ENCODE measurements at regions not wholly inside any gene's neighbourhood (a gene's known extent, or its start where the extent isn't known, plus 50 kb on each side); places are given as distances from the start of the nearest gene placed in this dataset.
"Not testable (repeated sequence)": the region's sequence is repeated elsewhere in the genome, so short reads cannot be mapped to it uniquely, and the experiment has no call there.

GRCh38 chr6:48388044-48388443, 277.0 kb upstream of the PTCHD4 start:
- Mint-ChIP-seq H3K27ac (no peak overlapping the region), H3K4me3 (no peak overlapping the region), H3K4me1 (no peaks in the 10 kb centered on the region), H3K9me3 (peaks cover 4% of the 10 kb centered on the region), H3K27me3 (no peaks in the 10 kb centered on the region), H3K36me3 (ENCODE audit: low read depth) (no peaks in the 10 kb centered on the region)
- ChIA-PET CTCF (no interaction called here), POLR2A (no interaction called here)
- DNase-seq = no peak

DNA sequence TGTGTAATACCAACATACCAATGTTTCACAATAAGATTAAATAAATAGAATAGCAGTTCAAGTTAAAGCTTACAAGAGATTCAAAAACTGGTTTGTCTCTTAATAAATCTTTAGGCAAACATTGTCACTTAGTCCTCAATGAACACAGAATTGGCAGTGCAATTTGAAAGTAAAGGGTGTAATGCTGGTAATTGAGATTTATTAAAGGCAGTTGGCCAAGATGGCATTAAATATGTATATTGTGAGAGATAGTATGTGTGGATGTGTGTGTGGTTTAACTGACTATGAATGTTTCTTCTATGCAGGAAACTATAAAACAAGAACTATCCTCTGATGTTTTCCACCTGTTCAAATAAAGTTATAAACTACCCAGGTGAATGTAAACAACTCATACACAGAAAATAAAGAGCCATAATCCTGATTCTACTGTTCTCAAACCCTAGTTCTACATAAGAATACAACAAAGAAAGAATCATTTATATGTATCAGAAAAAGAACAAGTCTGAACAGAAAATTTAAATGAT, 267.9 kb upstream of the PTCHD4 start:
- H3K9me3 Mint-ChIP-seq = peaks cover 8% of the 10 kb centered on the region
- H3K36me3 Mint-ChIP-seq (ENCODE audit: low read depth) = no peaks in the 10 kb centered on the region
- CTCF ChIA-PET = no interaction called here
- no peak overlapping the region for H3K27ac Mint-ChIP-seq
- H3K4me1 Mint-ChIP-seq = no peaks in the 10 kb centered on the region
- no peaks in the 10 kb centered on the region for H3K27me3 Mint-ChIP-seq
- POLR2A ChIA-PET = no interaction called here
- no peak overlapping the region for H3K4me3 Mint-ChIP-seq
- DNase-seq = no peak

DNA sequence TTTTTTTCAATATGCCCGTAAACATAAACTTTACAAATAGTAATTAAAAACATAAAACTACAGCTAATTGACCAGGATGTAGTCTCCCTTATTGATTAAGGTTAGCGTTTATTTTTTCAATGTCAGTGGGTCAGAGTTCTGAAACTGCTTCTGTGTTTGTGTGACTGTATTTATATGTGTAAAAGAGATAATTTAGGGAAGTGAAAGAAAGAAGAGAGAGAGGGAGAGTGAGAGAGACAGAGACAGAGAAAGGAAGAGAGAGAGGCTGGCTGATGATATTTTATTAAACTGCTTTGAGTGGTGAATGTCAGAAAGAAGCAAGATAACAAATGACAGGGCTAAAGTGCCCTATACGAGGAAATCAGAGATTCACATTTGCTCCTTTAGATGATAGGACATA, 266.1 kb upstream of the PTCHD4 start:
- no peak overlapping the region for H3K4me3 Mint-ChIP-seq
- no peak for DNase-seq
- no peaks in the 10 kb centered on the region for H3K4me1 Mint-ChIP-seq
- no peaks in the 10 kb centered on the region for H3K27me3 Mint-ChIP-seq
- H3K36me3 Mint-ChIP-seq (ENCODE audit: low read depth) = no peaks in the 10 kb centered on the region
- H3K9me3 Mint-ChIP-seq = peaks cover 8% of the 10 kb centered on the region
- POLR2A ChIA-PET = no interaction called here
- H3K27ac Mint-ChIP-seq = no peak overlapping the region
- CTCF ChIA-PET = no interaction called here

DNA sequence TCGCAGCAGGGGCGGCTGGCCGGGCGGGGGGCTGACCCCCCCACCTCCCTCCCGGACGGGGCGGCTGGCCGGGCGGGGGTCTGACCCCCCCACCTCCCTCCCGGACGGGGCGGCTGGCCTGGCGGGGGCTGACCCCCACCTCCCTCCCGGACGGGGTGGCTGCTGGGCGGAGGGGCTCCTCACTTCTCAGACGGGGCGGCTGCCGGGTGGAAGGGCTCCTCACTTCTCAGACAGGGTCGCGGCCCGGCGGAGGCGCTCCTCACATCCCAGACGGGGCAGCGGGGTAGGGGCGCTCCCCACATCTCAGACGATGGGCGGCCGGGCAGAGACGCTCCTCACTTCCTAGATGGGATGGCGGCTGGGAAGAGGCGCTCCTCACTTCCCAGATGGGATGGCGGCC, 260.2 kb upstream of the PTCHD4 start:
- POLR2A ChIA-PET; DNase-seq; H3K27me3 Mint-ChIP-seq; H3K4me3 Mint-ChIP-seq; H3K4me1 Mint-ChIP-seq; H3K27ac Mint-ChIP-seq; H3K36me3 Mint-ChIP-seq (ENCODE audit: low read depth); H3K9me3 Mint-ChIP-seq; CTCF ChIA-PET: not testable (repeated sequence)

DNA sequence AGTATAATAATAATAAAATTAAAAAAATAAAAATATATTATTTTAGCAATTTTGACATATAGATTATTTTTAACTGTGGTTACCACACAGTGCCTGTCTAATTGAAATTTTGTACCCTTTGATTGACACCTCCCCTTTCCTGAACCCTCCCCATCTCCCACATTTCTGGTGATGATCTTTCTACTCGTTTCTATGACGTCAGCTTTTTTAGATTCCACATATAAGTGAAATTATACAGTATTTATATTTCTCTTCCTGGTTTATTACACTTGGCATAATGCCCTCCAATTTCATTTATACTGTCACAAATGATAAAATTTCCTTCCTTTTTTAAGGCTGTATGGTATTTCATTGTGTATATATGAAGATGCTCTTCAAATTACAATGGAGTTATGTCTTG, 258.1 kb upstream of the PTCHD4 start:
- Mint-ChIP-seq H3K36me3 (ENCODE audit: low read depth) (no peaks in the 10 kb centered on the region), H3K9me3 (peaks cover 4% of the 10 kb centered on the region), H3K27ac (no peak overlapping the region), H3K4me3 (no peak overlapping the region), H3K27me3 (no peaks in the 10 kb centered on the region), H3K4me1 (no peaks in the 10 kb centered on the region)
- ChIA-PET POLR2A (no interaction called here), CTCF (no interaction called here)
- no peak for DNase-seq

GRCh38 chr6:48325701-48326100, 214.7 kb upstream of the PTCHD4 start:
- Mint-ChIP-seq H3K27ac (no peak overlapping the region), H3K4me3 (no peak overlapping the region), H3K27me3 (no peaks in the 10 kb centered on the region), H3K36me3 (ENCODE audit: low read depth) (no peaks in the 10 kb centered on the region), H3K4me1 (no peaks in the 10 kb centered on the region), H3K9me3 (peaks cover 2% of the 10 kb centered on the region)
- DNase-seq = no peak
- CTCF ChIA-PET = no interaction called here
- POLR2A ChIA-PET = no interaction called here

DNA sequence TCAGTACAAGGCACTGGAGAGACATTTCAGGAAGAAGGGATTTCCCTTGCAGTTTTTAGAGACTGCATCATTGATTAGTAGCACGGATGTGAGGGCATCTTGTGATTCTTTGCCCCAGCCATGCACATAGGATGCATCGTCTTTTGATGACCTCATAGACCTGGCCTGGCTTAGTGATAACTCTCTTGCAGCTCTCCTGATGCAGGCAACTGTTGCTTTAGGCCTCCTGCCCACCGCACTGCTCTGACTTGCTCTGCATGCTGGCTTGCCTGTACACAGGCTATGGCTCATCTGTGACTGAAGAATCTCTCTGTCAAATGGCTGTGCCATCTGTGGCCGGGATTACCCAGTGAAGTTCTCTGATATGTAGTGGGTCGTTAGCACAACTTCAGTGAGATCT, 207.7 kb upstream of the PTCHD4 start:
- no peak overlapping the region for H3K4me3 Mint-ChIP-seq
- no peaks in the 10 kb centered on the region for H3K4me1 Mint-ChIP-seq
- ChIA-PET CTCF (no interaction called here), POLR2A (no interaction called here)
- no peaks in the 10 kb centered on the region for H3K27me3 Mint-ChIP-seq
- no peak for DNase-seq
- H3K36me3 Mint-ChIP-seq (ENCODE audit: low read depth) = no peaks in the 10 kb centered on the region
- H3K27ac Mint-ChIP-seq = no peak overlapping the region
- H3K9me3 Mint-ChIP-seq = no peaks in the 10 kb centered on the region

- no peaks in the 10 kb centered on the region for H3K27me3 Mint-ChIP-seq
- ChIA-PET CTCF (no interaction called here), POLR2A (no interaction called here)
- no peak for DNase-seq
- H3K36me3 Mint-ChIP-seq (ENCODE audit: low read depth) = no peaks in the 10 kb centered on the region
- H3K9me3 Mint-ChIP-seq = peaks cover 3% of the 10 kb centered on the region
- H3K27ac Mint-ChIP-seq = no peak overlapping the region
- no peak overlapping the region for H3K4me3 Mint-ChIP-seq
- H3K4me1 Mint-ChIP-seq = no peaks in the 10 kb centered on the region
Observed at GRCh38 chr6:48315915-48316314, 204.9 kb upstream of the PTCHD4 start.

DNA sequence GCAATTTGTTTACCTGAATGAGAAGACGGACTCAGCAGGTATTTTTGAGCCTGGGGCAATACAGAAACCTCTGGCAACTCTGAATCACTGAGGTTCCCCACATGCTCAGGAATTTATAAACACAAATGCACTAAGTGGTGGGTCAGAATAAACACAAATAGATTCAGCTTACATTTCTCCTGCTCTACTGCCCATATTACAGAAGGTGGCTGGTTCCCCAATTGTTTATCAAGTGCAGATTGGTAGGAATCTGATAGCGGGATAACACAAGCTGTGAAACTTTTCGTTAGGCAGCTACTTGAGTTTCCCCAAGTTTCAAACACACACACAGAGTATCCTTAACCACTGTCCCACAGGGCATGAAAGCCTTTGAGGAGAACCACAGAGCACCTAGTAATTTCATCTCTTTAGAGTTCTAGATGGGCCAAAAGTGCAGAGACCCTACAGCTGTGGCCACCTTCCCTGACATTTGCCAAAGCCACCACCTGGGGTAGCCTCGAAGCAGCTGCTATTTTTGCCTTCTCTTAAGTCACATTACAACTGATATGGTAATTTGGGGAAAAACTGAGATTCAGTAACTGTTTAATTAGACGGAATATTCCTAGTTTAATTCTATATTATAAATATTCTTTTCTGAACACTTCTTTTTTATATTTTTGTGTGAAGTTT, 204.2 kb upstream of the PTCHD4 start:
- POLR2A ChIA-PET = no interaction called here
- no peaks in the 10 kb centered on the region for H3K36me3 Mint-ChIP-seq (ENCODE audit: low read depth)
- CTCF ChIA-PET = no interaction called here
- H3K27me3 Mint-ChIP-seq = no peaks in the 10 kb centered on the region
- no peak overlapping the region for H3K4me3 Mint-ChIP-seq
- DNase-seq = no peak
- no peak overlapping the region for H3K27ac Mint-ChIP-seq
- H3K4me1 Mint-ChIP-seq = no peaks in the 10 kb centered on the region
- peaks cover 3% of the 10 kb centered on the region for H3K9me3 Mint-ChIP-seq

DNA sequence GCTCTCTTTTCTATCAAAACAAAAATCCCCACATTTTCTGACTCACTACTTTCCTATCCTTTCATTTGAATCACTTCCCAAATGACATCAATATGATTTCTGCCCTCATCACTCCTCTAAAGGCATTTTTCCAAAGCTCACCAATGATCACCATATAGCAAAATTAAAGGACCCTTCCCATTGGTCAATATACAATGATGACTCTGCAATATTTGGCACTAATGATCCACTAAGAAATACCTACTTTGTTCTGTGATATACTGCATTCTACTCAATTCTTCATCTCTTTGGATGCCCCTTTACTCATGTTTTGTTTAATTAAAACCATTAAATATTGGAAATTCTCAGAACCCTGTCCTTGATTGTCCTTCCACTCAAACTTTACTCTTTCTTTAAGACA, 200.3 kb upstream of the PTCHD4 start:
- H3K9me3 Mint-ChIP-seq = peaks cover 3% of the 10 kb centered on the region
- H3K4me1 Mint-ChIP-seq = no peaks in the 10 kb centered on the region
- ChIA-PET CTCF (no interaction called here), POLR2A (no interaction called here)
- no peak overlapping the region for H3K27ac Mint-ChIP-seq
- no peak for DNase-seq
- no peaks in the 10 kb centered on the region for H3K27me3 Mint-ChIP-seq
- H3K4me3 Mint-ChIP-seq = no peak overlapping the region
- H3K36me3 Mint-ChIP-seq (ENCODE audit: low read depth) = no peaks in the 10 kb centered on the region

DNA sequence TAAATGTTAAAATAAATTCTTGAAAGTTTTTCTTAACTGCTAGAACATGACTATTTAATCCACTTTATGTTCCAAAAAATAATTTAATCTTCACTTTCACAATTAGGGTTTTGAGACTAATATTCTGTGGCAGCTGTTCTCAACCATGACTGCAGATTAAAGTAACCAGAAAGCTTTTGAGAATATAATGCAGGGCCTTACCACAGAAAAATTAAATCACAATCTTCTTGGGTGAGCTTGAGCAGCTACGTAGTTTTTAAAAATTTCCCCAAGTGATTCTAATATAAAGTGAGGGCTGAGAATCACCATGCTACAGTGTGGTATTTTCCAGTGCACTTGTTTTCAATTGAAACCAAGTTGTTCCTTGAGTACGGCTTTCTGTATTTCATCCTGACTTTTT, 196.6 kb upstream of the PTCHD4 start:
- CTCF ChIA-PET = no interaction called here
- peaks cover 2% of the 10 kb centered on the region for H3K9me3 Mint-ChIP-seq
- DNase-seq = no peak
- no peaks in the 10 kb centered on the region for H3K27me3 Mint-ChIP-seq
- H3K4me3 Mint-ChIP-seq = no peak overlapping the region
- H3K36me3 Mint-ChIP-seq (ENCODE audit: low read depth) = no peaks in the 10 kb centered on the region
- no peaks in the 10 kb centered on the region for H3K4me1 Mint-ChIP-seq
- POLR2A ChIA-PET = no interaction called here
- H3K27ac Mint-ChIP-seq = no peak overlapping the region

GRCh38 chr6:48290595-48290994, 179.6 kb upstream of the PTCHD4 start:
- ChIA-PET POLR2A (no interaction called here), CTCF (no interaction called here)
- no peak for DNase-seq
- H3K9me3 Mint-ChIP-seq = peaks cover 2% of the 10 kb centered on the region
- no peak overlapping the region for H3K4me3 Mint-ChIP-seq
- no peaks in the 10 kb centered on the region for H3K36me3 Mint-ChIP-seq (ENCODE audit: low read depth)
- H3K4me1 Mint-ChIP-seq = no peaks in the 10 kb centered on the region
- H3K27me3 Mint-ChIP-seq = no peaks in the 10 kb centered on the region
- no peak overlapping the region for H3K27ac Mint-ChIP-seq

- ChIA-PET CTCF (no interaction called here), POLR2A (no interaction called here)
- H3K27ac Mint-ChIP-seq = no peak overlapping the region
- H3K27me3 Mint-ChIP-seq = no peaks in the 10 kb centered on the region
- H3K4me3 Mint-ChIP-seq = no peak overlapping the region
- H3K4me1 Mint-ChIP-seq = no peaks in the 10 kb centered on the region
- no peak for DNase-seq
- no peaks in the 10 kb centered on the region for H3K36me3 Mint-ChIP-seq (ENCODE audit: low read depth)
- peaks cover 2% of the 10 kb centered on the region for H3K9me3 Mint-ChIP-seq
Observed at GRCh38 chr6:48289841-48290240, 178.8 kb upstream of the PTCHD4 start.

- CTCF ChIA-PET = no interaction called here
- Mint-ChIP-seq H3K4me1 (no peaks in the 10 kb centered on the region), H3K36me3 (ENCODE audit: low read depth) (no peaks in the 10 kb centered on the region), H3K4me3 (no peak overlapping the region), H3K27ac (no peak overlapping the region), H3K27me3 (no peaks in the 10 kb centered on the region), H3K9me3 (no peaks in the 10 kb centered on the region)
- POLR2A ChIA-PET = no interaction called here
- DNase-seq = no peak
Observed at GRCh38 chr6:48281217-48281616, 170.2 kb upstream of the PTCHD4 start.

Measured in activated CD4-positive, alpha-beta memory T cell treated with anti-CD3 and anti-CD28 coated beads, Interleukin-2, amount 10 ng/mL, durations not matched to agents 7 days and 5 days (primary cell).